IPS-15b (cell line): ENCODE measurements at regions not wholly inside any gene's neighbourhood (a gene's known extent, or its start where the extent isn't known, plus 50 kb on each side); places are given as distances from the start of the nearest gene placed in this dataset.

Experiments
- H3K27me3 ChIP-seq: one replicate; pipeline ENCODE4 v1.6.1; 2013; ENCODE audit warnings: low read length; ENCODE audit not compliant: control insufficient read depth, insufficient read depth
- H3K36me3 ChIP-seq: one replicate; pipeline ENCODE4 v1.6.1; 2013; ENCODE audit warnings: low read length; ENCODE audit not compliant: control insufficient read depth, insufficient read depth
- H3K4me1 ChIP-seq: one replicate; pipeline ENCODE4 v1.6.1; 2013; ENCODE audit warnings: mild to moderate bottlenecking, low read length; ENCODE audit not compliant: control insufficient read depth, insufficient read depth
- H3K4me3 ChIP-seq: one replicate; pipeline ENCODE4 v1.5.1; 2013; ENCODE audit warnings: low read depth, low read length
- H3K9ac ChIP-seq: one replicate; pipeline ENCODE4 v1.6.1; 2013; ENCODE audit warnings: low read depth, mild to moderate bottlenecking, low read length
- H3K9me3 ChIP-seq: one replicate; pipeline ENCODE4 v1.6.1; 2013; ENCODE audit warnings: mild to moderate bottlenecking, low read length; ENCODE audit not compliant: control insufficient read depth, insufficient read depth

DNA sequence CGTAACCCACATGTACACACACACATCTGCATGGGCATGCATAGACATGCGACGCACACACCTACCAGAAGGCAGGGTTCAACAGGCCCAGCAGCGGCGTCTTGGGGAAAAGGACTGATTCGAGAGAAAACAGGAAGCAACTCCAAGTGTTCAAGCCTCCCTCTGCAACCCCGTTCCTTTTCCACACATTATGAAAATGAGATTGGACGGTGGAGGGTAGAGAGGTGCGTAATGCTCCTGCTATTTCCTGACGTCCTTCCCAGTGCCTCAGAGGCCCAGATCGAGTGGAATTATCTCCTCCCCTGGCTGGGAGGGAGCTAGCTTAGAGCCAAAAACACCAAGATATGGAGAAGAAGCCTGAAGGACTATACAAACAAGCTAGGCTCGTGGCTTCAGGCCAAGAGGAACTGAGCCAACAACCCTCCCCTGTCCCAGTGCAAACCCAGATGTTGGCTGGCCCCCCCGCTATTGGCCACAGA lies 289.2 kb downstream of the MN1 start:
- Histone ChIP-seq H3K27me3 (peaks cover 6% of the 10 kb centered on the region), H3K36me3 (no peaks in the 10 kb centered on the region), H3K9me3 (no peaks in the 10 kb centered on the region), H3K4me3 (no peak overlapping the region), H3K4me1 (no peaks in the 10 kb centered on the region), H3K9ac (no peak overlapping the region)

DNA sequence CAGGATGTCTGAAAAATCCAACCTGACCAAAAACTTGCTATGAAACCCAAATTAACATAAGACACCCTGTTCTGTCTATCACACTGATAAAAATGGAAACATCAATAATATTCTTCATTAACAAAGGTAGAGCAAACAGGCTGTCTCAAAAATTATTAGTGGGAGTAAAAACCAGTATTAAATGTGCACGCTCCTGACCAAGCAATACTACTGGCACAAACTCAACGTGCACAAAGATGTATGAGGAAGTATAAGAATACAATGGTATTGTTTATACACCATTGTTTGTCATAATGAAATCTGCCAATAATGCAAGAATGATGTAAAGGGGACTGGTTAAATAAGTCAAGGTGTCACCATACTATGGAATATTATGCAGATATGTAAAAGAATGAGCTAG lies 288.5 kb downstream of the MN1 start:
- Histone ChIP-seq H3K9ac (no peak overlapping the region), H3K4me3 (no peak overlapping the region), H3K27me3 (peaks cover 5% of the 10 kb centered on the region), H3K9me3 (no peaks in the 10 kb centered on the region), H3K36me3 (no peaks in the 10 kb centered on the region), H3K4me1 (no peaks in the 10 kb centered on the region)

DNA sequence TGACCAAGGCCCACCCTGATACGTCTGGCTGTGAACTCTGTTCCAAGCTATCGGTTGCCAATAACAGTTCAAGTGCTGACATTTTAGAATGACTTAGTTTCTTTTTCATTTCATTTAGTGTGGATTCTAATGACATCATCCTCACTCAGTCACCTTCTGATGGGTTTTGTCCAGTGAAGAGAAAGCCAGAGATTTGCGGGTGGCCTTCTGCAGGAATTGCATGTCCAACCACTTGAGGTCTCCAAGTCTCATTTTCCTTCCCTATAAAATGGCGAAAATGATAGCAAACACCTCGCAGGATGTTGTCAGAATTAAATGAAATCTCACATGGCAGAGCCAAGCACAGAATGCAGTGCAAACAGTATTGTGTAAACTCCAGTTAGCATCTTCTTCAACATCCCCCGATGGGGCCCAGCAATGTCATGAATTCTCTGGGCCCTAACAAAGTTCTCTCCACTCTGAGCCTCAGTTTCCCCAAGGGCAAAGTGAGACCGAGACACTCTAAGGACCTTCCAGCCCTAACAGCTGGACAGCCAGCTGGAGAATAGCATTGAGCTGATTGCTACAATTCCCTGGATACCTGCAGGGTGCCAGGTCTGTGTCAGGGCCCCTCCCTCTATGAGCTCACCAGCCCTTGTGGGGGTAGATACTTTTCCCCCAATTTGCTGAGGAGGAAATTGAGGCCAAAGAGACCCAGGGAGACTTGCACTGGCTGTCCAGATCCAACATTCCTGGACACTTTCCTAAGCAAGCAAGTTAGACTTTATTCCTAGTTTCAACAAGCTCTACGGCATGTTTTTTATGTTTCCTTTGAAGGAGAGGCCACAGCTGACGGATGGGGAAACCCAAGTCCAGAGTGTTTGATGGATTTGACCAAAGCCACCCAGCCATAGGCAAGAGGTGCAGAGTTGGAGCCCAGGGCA lies 286.7 kb downstream of the MN1 start:
- Histone ChIP-seq H3K36me3 (no peaks in the 10 kb centered on the region), H3K9me3 (no peaks in the 10 kb centered on the region), H3K27me3 (no peaks in the 10 kb centered on the region), H3K9ac (no peak overlapping the region), H3K4me3 (no peak overlapping the region), H3K4me1 (peaks cover 4% of the 10 kb centered on the region)

DNA sequence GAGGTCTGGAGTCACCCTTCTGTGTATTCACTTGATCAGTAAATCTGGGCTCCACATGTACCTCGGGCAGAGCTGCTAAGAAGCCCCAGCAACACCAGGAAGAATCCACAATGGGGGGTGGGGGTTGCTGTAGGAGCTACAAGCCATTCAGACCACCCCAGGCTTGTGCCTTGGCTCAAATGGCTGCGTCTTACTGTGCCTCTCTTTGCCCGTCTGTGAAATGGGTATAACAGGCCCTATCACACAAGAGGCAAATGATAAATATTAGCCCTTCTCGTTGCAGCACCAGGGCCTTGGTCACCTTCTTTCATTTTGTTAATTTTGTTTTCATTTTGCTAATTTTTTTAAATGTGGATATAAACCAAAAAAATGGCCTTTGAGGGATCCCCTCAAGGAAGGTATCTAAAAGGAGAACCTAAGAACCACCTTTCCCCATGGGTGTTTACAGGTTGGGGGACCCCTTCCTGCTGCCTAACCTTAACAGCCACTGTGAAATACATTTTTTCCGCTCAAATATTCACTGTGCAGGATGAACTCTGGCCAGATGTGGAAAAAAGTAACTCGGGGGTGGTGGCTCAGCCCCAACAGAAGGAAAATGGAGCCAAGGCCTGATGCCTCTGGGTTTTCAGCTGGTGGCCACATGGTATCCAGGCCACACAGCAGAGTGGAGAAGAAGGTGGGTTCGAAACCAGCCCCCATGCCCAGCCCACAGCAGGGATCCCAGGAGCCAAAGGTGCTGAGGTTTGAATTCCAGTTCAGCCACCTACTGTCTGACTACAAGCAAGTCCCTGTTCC lies 284.0 kb downstream of the MN1 start:
- Histone ChIP-seq H3K9me3 (no peaks in the 10 kb centered on the region), H3K4me1 (peaks cover 4% of the 10 kb centered on the region), H3K4me3 (no peak overlapping the region), H3K9ac (no peak overlapping the region), H3K36me3 (no peaks in the 10 kb centered on the region), H3K27me3 (no peaks in the 10 kb centered on the region)

DNA sequence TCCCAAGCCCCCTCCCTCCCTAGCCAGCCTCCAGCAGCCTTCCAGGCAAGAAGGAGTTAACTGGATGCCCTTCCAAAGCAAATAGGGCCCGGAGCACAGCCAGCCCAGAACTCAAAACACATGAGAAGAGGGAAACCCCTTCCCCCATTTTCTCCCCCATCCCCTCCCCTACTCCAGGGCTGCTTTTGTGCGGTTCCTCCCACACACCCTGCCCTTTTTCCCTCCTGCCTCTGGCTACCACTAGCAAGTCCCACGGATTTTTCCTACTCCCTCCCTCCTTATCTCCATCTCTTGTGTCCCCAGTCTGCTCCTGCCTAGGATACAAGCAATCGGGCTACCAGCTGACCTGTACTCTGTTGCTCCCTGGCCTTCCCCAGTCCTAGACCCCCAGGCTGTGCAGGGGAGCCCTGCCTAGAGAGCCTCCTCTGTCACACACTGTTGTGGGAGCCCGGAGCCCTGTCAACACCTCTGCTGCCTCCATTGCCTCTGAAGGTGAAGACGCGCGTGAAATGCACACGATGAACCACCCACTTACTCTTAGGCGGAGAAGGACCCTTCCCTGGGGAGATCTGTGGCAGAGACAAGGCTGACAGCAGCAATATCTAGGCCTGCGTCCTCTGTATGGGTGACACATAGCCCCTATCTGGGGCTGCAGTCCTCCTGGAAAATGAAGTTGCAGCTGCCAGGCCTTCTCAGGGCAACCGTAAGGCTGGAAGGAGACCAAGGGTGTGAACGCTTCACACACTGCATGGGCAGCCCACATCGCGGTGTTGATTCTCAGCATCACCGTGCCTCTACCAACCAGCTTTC lies 282.8 kb downstream of the MN1 start:
- Histone ChIP-seq H3K4me3 (no peak overlapping the region), H3K9me3 (no peaks in the 10 kb centered on the region), H3K36me3 (no peaks in the 10 kb centered on the region), H3K9ac (peak overlapping the region; percentile 18), H3K4me1 (peaks cover 4% of the 10 kb centered on the region), H3K27me3 (no peaks in the 10 kb centered on the region)

DNA sequence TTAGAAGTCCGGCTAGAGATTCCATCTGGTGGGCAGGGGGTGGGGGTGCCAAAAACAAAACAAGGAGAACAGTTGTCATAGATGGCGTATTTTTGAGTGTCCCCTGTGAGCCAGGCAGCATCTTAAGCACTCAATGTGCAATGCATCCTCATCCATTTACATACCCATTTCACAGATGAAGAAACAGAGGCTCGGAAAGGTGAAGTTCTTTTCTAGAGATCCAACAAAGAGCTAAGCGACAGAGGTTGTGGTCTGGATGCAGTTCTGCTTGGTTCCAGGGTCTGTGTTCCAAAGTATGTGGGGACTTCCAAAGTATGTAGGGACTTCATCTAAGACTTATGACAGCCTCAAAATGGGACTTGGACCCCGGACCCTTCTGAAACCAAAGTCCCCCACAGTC lies 277.8 kb downstream of the MN1 start:
- H3K4me1 ChIP-seq: peaks cover 3% of the 10 kb centered on the region
- H3K4me3 ChIP-seq: no peak overlapping the region
- no peaks in the 10 kb centered on the region for H3K36me3 ChIP-seq
- H3K9ac ChIP-seq: no peak overlapping the region
- H3K27me3 ChIP-seq: no peaks in the 10 kb centered on the region
- H3K9me3 ChIP-seq: no peaks in the 10 kb centered on the region

DNA sequence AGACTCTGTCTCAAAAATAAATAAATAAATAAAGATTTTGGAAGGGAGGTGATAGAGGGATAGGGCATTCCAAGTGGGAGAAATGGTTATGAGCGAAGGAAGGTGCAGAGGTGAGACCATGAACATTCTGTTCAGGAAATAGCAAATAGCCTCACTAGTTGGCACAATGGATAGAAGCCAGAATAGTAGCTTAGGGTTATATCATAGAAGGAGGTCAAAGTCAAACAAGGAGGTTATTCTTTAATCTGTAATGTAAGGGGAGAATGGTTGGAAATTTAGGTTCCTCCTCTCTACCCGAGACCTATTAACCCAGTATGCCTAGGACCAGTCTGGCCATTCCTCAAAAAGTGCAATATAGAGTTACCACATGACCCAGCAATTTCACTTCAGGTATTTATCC lies 275.8 kb downstream of the MN1 start:
- no peaks in the 10 kb centered on the region for H3K27me3 ChIP-seq
- no peaks in the 10 kb centered on the region for H3K4me1 ChIP-seq
- H3K36me3 ChIP-seq: no peaks in the 10 kb centered on the region
- no peak overlapping the region for H3K4me3 ChIP-seq
- H3K9me3 ChIP-seq: no peaks in the 10 kb centered on the region
- H3K9ac ChIP-seq: no peak overlapping the region

DNA sequence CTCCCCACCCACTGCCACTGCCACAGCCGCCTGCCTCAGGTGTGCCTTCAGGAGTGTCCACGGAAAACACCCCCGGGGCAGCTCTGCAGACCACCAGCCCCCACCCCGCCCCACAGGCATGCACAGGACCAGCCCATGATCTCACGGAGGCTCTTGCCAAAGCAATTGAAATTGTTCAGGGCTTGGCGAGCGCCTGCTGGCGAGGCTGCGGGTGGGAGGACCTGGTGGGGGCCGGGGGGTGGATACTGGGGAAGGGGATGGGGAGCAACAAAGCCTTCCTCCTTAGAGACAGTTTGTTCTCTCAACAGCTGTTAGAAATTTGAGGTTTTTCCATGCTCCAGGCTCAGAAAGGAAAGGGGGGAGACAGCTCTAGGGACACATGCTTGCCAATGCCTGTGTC lies 274.7 kb downstream of the MN1 start:
- Histone ChIP-seq H3K9ac (no peak overlapping the region), H3K9me3 (no peaks in the 10 kb centered on the region), H3K36me3 (no peaks in the 10 kb centered on the region), H3K27me3 (no peaks in the 10 kb centered on the region), H3K4me3 (no peak overlapping the region), H3K4me1 (no peaks in the 10 kb centered on the region)

DNA sequence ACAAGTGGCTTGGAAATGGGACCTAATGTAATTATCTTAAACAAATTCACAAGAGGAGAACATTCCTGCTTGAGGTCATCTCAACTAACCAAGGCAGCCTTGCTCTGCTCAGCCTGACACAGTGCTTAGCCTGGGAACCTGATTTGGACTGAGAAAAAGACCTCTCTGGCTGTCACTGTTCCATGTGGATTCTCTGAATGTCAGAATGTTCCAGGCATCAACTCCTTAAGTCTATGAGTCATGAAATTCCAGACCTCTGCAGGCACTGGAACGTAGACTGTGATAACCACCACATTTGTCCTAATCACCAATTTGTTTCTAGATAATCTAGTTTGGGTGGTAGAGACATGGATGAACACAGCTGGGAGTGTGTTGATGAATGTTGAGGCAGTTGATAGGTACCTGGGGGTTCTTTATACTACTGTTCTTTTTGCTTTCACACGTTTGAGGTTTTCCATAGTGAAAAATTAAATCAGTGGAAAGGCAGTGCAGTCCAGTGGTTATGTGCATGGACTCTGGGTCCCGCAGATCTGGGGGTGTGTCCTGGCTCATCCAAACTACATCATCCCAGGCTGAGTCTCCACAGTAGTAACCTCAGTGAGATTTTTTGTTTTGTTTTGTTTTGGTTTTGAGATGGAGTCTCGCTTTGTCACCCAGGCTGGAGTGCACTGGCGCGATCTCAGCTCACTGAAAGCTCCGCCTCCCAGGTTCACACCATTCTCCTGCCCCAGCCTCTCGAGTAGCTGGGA lies 269.6 kb downstream of the MN1 start:
- no peaks in the 10 kb centered on the region for H3K9me3 ChIP-seq
- no peak overlapping the region for H3K4me3 ChIP-seq
- no peaks in the 10 kb centered on the region for H3K27me3 ChIP-seq
- no peaks in the 10 kb centered on the region for H3K4me1 ChIP-seq
- no peak overlapping the region for H3K9ac ChIP-seq
- no peaks in the 10 kb centered on the region for H3K36me3 ChIP-seq

DNA sequence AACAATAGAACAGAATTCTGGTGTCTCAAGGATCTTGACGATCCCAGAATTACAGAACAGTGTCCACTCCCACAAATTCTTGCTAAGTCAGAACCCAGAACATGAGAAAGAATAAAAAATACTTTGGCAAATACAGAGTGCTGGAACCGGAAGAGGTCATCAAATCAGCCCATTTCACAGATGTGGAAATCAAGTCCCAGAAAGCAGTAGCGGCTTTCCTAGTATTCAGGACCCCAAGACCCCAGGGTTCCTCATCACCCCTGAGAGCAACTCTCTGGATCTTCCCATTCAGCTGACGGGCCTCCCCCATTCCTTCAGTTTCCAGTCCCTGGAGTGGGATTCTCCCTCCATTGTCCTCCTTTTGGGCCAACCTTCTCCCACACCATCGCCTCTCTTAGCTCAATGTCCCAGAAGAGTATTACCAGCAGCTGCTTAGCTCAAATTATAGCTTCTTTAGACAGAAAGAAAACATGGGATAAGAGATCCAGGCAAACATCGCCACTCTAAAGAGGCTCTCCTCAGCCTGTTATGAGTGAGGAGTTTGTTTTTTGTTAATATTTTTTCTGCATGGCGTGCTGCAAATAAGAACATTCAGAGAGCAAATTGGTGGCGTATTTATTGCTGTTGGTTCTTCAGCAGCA lies 268.3 kb downstream of the MN1 start:
- H3K36me3 ChIP-seq: no peaks in the 10 kb centered on the region
- H3K27me3 ChIP-seq: no peaks in the 10 kb centered on the region
- no peak overlapping the region for H3K4me3 ChIP-seq
- H3K4me1 ChIP-seq: peaks cover 4% of the 10 kb centered on the region
- H3K9me3 ChIP-seq: no peaks in the 10 kb centered on the region
- H3K9ac ChIP-seq: no peak overlapping the region
